Gastroesophageal sphincter (tissue), 4 donors: ENCODE measurements at regions not wholly inside any gene's neighbourhood (a gene's known extent, or its start where the extent isn't known, plus 50 kb on each side); places are given as distances from the start of the nearest gene placed in this dataset.

ENCODE experiments used
- ATAC-seq: fragments of 150-250 bp; one replicate; pipeline ENCODE4 v1.9.1; 2016; ENCODE audit warnings: mild to moderate bottlenecking, moderate library complexity
- H3K27ac ChIP-seq, 4 donors: fragments of 200-600 bp; sonication (generic) in 3 of 4; 1 replicate in 3 of 4; 2 replicates in 1 of 4; pipeline ENCODE4 v1.5.1; 2016 to 2019
- H3K27me3 ChIP-seq: fragments of 200-600 bp; sonication (generic); one replicate; pipeline ENCODE4 v1.5.1; 2019
- H3K36me3 ChIP-seq, 2 donors: fragments of 200-600 bp; sonication (generic); one replicate each; pipeline ENCODE4 v1.5.1; 2019; ENCODE audit warnings: control low read depth in 1 of 2
- H3K4me1 ChIP-seq, 3 donors: fragments of 200-600 bp; sonication (generic); 1 replicate in 2 of 3; 2 replicates in 1 of 3; pipeline ENCODE4 v1.5.1; 2016 to 2019; ENCODE audit warnings: control low read depth in 2 of 3
- H3K4me3 ChIP-seq, 2 donors: fragments of 200-600 bp; sonication (generic); one replicate each; pipeline ENCODE4 v1.5.1; 2019; ENCODE audit warnings: mild to moderate bottlenecking in 1 of 2, moderate library complexity in 1 of 2
- H3K9me3 ChIP-seq, 3 donors: fragments of 200-600 bp; sonication (generic); one replicate each; pipeline ENCODE4 v1.5.1; 2017 to 2019; ENCODE audit warnings: control low read depth in 2 of 3
- EP300 ChIP-seq: sonication (generic); formaldehyde crosslinking; IDR thresholded peaks from one replicate; pipeline ENCODE4 v1.6.1; 2017; ENCODE audit warnings: antibody characterized with exemption, mild to moderate bottlenecking
- POLR2A ChIP-seq, 2 donors: fragments of 450-650 bp; IDR thresholded peaks; one replicate each; pipeline ENCODE4 v1.6.1; 2017; ENCODE audit warnings: antibody characterized with exemption in 2 of 2, mild to moderate bottlenecking in 2 of 2, moderate library complexity in 1 of 2
- POLR2AphosphoS5 ChIP-seq: sonication (generic); formaldehyde crosslinking; IDR thresholded peaks from one replicate; pipeline ENCODE4 v1.6.1; 2017; ENCODE audit warnings: antibody characterized with exemption
- whole genome bisulfite sequencing, 2 donors: methylation state at CpG; one replicate each; pipeline ENCODE4 v1.1.5; 2018; ENCODE audit warnings: low coverage in 1 of 2; 5-methylcytosine and 5-hydroxymethylcytosine counted together
- TF ChIP-seq, protein P1 (sequence below), 4 experiments: fragments of 200-600 bp in 2 of 4; fragments of 450-650 bp in 2 of 4; sonication (generic) in 1 of 4; IDR thresholded peaks; one replicate each; pipeline ENCODE4 v1.5.1; 2017 to 2019; ENCODE audit warnings: antibody characterized with exemption in 4 of 4, mild to moderate bottlenecking in 2 of 4, moderate library complexity in 2 of 4

DNA sequence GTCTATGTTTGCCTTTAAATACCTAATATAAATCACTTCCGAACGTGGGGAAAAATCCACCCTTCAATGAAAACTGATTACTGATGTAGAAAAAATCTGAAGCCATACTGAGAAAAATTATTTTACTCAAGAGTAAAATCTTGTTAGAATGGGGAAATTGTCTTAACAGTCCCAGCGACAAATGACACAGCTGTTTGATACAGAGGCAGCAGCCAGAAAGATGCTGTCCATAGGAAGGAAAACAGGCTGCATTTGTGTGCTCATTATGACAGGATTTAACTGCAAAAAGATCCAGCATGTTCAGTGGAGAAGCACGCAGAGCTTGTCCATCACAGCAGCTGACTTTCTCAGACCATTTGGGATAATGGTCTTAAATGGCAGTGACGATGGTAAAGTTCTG lies 443.0 kb downstream of the TFAP2B start:
- no peak overlapping the region for H3K27ac ChIP-seq
- H3K27me3 ChIP-seq = no peaks in the 10 kb centered on the region
- H3K9me3 ChIP-seq = no peaks in the 10 kb centered on the region
- ATAC-seq = no peak
- TF ChIP-seq, protein P1, sequence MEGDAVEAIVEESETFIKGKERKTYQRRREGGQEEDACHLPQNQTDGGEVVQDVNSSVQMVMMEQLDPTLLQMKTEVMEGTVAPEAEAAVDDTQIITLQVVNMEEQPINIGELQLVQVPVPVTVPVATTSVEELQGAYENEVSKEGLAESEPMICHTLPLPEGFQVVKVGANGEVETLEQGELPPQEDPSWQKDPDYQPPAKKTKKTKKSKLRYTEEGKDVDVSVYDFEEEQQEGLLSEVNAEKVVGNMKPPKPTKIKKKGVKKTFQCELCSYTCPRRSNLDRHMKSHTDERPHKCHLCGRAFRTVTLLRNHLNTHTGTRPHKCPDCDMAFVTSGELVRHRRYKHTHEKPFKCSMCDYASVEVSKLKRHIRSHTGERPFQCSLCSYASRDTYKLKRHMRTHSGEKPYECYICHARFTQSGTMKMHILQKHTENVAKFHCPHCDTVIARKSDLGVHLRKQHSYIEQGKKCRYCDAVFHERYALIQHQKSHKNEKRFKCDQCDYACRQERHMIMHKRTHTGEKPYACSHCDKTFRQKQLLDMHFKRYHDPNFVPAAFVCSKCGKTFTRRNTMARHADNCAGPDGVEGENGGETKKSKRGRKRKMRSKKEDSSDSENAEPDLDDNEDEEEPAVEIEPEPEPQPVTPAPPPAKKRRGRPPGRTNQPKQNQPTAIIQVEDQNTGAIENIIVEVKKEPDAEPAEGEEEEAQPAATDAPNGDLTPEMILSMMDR (IDR thresholded peaks at IDR 0.05) = no peak
- TF ChIP-seq POLR2AphosphoS5 (no peak), POLR2A (IDR thresholded peaks at IDR 0.05) (no peak), EP300 (no peak)
- H3K36me3 ChIP-seq = no peaks in the 10 kb centered on the region
- no peak overlapping the region for H3K4me3 ChIP-seq
- WGBS, 2 donors = 44 to 63% methylated on average over 5 of the region's 5 CpGs
- no peaks in the 10 kb centered on the region for H3K4me1 ChIP-seq

GRCh38 chr6:51265426-51265825 lies 446.8 kb downstream of the TFAP2B start:
- H3K4me3 ChIP-seq = no peak overlapping the region
- H3K36me3 ChIP-seq = no peaks in the 10 kb centered on the region
- H3K27me3 ChIP-seq = no peaks in the 10 kb centered on the region
- H3K9me3 ChIP-seq = no peaks in the 10 kb centered on the region
- H3K27ac ChIP-seq = no peak overlapping the region
- H3K4me1 ChIP-seq = no peaks in the 10 kb centered on the region
- TF ChIP-seq POLR2A (IDR thresholded peaks at IDR 0.05) (no peak), EP300 (no peak), POLR2AphosphoS5 (no peak)
- TF ChIP-seq, protein P1 (IDR thresholded peaks at IDR 0.05) = no peak
- ATAC-seq = peak; percentile 48
- 37 to 69% methylated on average over 3 of the region's 4 CpGs for WGBS, 2 donors

DNA sequence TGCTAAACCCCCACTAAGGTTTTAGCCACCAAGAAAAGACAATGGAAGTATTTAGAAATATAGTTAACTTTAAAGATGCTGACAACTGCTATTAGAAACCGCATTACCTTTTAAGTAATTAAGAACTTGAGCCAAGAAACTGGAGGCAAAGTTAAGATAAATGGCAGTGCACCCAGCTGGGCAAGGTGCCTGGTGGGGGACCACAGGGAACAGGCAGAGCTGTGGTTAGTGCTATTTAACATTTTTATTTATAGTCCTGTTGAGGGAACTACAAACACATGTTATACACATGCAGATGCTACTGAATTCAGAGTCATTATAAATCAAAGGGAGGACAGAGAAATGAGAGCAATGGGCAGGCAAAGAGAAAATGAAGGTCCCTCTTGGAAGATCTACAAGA lies 447.9 kb downstream of the TFAP2B start:
- Histone ChIP-seq H3K36me3 (no peaks in the 10 kb centered on the region), H3K9me3 (no peaks in the 10 kb centered on the region), H3K4me3 (no peak overlapping the region), H3K27me3 (no peaks in the 10 kb centered on the region), H3K4me1 (no peaks in the 10 kb centered on the region), H3K27ac (no peak overlapping the region)
- no peak for TF ChIP-seq POLR2AphosphoS5
- no peak for TF ChIP-seq POLR2A (IDR thresholded peaks at IDR 0.05)
- ATAC-seq = no peak
- WGBS, 2 donors = 17 to 28% methylated on average over 1 of the region's 1 CpG

DNA sequence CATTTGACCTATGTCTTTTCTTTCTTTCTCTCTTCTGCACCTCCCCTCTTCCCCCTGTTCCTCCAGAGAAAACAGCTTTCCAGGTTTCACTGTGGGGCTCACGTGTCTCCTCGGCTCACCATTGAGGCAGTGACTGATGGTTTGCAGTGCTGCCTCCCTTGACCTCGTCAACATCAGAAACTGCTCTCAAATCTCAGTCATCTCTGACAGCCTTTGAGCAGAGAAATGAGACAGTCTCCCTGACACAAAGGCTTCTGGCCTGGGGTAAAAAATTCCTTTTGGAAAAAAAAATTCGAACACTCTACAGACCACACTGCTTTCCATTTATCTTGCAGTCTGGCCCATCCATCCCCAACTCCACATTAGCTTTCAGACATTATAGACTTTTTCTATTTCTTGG lies 450.0 kb downstream of the TFAP2B start:
- Histone ChIP-seq H3K27me3 (no peaks in the 10 kb centered on the region), H3K4me1 (no peaks in the 10 kb centered on the region), H3K36me3 (no peaks in the 10 kb centered on the region), H3K4me3 (no peak overlapping the region), H3K27ac (no peak overlapping the region), H3K9me3 (no peaks in the 10 kb centered on the region)
- ATAC-seq = no peak
- WGBS, 2 donors = 32 to 50% methylated on average over 4 of the region's 4 CpGs
- TF ChIP-seq, protein P1 (IDR thresholded peaks at IDR 0.05) = no peak
- no peak for TF ChIP-seq POLR2A (IDR thresholded peaks at IDR 0.05)
- TF ChIP-seq EP300 = no peak
- TF ChIP-seq POLR2AphosphoS5 = no peak

- no peak for ATAC-seq
- Histone ChIP-seq H3K4me1 (no peaks in the 10 kb centered on the region), H3K36me3 (no peaks in the 10 kb centered on the region), H3K4me3 (no peak overlapping the region), H3K9me3 (no peaks in the 10 kb centered on the region), H3K27me3 (no peaks in the 10 kb centered on the region), H3K27ac (no peak overlapping the region)
- TF ChIP-seq POLR2AphosphoS5 (no peak), EP300 (no peak), POLR2A (IDR thresholded peaks at IDR 0.05) (no peak)
- TF ChIP-seq, protein P1 (IDR thresholded peaks at IDR 0.05) = no peak
These were observed 451.2 kb downstream of the TFAP2B start for GRCh38 chr6:51269876-51270275.

DNA sequence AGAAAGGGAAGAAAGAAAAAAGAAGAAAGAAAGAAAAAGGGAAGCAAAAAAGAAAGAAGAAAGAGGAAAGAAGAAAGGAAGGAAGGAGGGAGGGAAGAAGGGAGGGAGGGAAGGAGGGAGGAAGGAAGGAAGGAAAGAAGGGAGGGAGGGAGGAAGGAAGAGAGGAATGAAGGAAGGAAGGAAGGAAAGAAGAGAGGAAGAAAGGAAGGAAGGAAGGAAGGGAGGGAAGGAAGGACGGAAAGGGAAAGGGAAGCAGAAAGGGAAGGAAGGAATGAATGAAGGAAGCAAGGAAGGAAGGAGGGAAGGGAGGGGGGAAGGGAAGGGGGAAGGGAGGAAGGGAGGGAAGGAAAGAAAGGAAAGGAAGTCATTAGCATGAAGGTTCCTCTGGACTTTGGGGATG lies 452.9 kb downstream of the TFAP2B start:
- H3K27ac ChIP-seq = no peak overlapping the region
- WGBS, 2 donors = 93% methylated on average over 1 of the region's 1 CpG; no CpG with 5 or more reads in 1 of the 2 donors
- ATAC-seq = no peak
- no peaks in the 10 kb centered on the region for H3K9me3 ChIP-seq
- no peaks in the 10 kb centered on the region for H3K4me1 ChIP-seq
- H3K4me3 ChIP-seq = no peak overlapping the region
- H3K36me3 ChIP-seq = no peaks in the 10 kb centered on the region
- H3K27me3 ChIP-seq = no peaks in the 10 kb centered on the region
- TF ChIP-seq POLR2A (IDR thresholded peaks at IDR 0.05) (no peak), EP300 (no peak), POLR2AphosphoS5 (no peak)
- TF ChIP-seq, protein P1 (IDR thresholded peaks at IDR 0.05) = no peak
